Neural progenitor cell (in vitro differentiated cells): ENCODE measurements at regions not wholly inside any gene's neighbourhood (a gene's known extent, or its start where the extent isn't known, plus 50 kb on each side); places are given as distances from the start of the nearest gene placed in this dataset.

ENCODE experiments used
- CTCF ChIP-seq: fragments of 200-600 bp; sonication (generic); IDR thresholded peaks from 2 replicates; pipeline ENCODE4 v1.5.1; 2017; ENCODE audit warnings: antibody characterized with exemption, mild to moderate bottlenecking
- EZH2 ChIP-seq: fragments of 200-600 bp; sonication (generic); IDR thresholded peaks from 2 replicates; pipeline ENCODE4 v1.6.1; 2017; ENCODE audit warnings: antibody characterized with exemption, mild to moderate bottlenecking, moderate library complexity

- TF ChIP-seq CTCF (no peak), EZH2 (no peak)
Observed at GRCh38 chr5:160921423-160922285, 69.6 kb upstream of the ATP10B start.
